ENCODE measurements at regions not wholly inside any gene's neighbourhood (a gene's known extent, or its start where the extent isn't known, plus 50 kb on each side); places are given as distances from the start of the nearest gene placed in this dataset.
"Not testable (repeated sequence)": the region's sequence is repeated elsewhere in the genome, so short reads cannot be mapped to it uniquely, and the experiment has no call there.

- DNase-seq: no peak
These were observed 97.9 kb upstream of the SOX11 start for GRCh38 chr2:5594249-5594695.

- DNase-seq: no peak
These were observed 95.3 kb upstream of the SOX11 start for GRCh38 chr2:5596868-5597267.

GRCh38 chr2:5598156-5598555, 94.0 kb upstream of the SOX11 start:
- no peak for DNase-seq

GRCh38 chr2:5609201-5609600, 83.0 kb upstream of the SOX11 start:
- no peak for DNase-seq

GRCh38 chr2:5612666-5613065, 79.5 kb upstream of the SOX11 start:
- no peak for DNase-seq

DNA sequence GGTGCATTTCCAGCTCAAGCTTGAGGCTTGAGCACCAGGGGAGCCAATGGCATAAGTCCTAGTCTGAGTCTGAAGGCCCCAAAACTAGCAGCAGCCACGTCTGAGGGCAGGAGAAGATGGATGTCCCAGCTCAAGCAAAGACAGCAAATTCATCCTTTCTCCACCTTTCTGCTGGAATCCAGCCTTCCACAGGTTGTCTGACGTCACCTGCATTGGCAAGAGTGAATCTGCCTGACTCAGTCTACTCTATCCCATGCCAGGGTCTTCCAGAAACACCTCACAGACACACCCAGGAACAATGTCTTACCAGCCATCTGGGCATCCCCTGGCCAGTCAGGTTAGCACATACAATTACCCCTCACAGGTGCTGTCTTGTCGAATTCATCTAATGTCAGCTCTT, 76.2 kb upstream of the SOX11 start:
- DNase-seq: no peak

GRCh38 chr2:5617358-5617757, 74.8 kb upstream of the SOX11 start:
- no peak for DNase-seq

- DNase-seq: no peak
These were observed 74.4 kb upstream of the SOX11 start for GRCh38 chr2:5617796-5618195.

DNA sequence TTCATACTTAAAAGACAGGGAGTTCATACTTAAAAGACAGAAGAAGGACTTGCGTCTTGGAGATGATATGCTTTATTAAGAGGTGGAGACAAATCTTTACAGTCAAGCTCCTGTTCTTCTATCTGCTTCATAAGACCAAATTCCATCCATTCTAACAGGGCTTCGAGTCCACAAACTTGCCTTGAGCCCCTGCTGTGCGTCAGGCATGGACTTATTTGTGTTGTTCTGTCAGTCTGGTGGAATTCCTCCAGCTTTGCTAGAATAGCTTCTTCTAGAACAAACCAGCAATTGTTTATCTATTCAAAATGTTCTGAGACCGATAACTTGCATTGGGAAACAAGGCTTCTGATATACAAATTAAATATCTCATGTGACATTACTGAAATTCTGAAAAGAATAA, 73.9 kb upstream of the SOX11 start:
- no peak for DNase-seq

- DNase-seq: not testable (repeated sequence)
These were observed 66.6 kb upstream of the SOX11 start for GRCh38 chr2:5625556-5626065.

DNA sequence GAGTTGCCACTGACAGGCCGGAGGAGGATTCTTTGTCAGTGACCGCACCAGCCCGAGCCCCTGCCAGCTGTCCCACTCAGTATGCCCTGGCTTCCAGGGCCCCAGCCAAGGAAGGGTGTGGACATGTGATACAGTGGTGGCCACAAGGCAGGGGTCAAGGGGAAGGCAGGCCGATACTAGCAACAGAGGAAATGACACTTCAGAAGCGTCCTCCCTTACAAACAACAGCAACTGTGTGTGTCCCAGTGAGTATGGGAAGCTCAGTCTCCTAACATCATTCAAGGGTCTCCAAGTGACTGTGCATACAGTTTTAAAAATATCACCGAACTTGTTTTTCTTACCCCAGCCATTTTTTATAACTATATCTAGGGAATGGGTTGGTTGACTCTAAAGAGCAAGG, 63.7 kb upstream of the SOX11 start:
- DNase-seq: not testable (repeated sequence)

GRCh38 chr2:5629510-5629909, 62.7 kb upstream of the SOX11 start:
- DNase-seq: not testable (repeated sequence)

GRCh38 chr2:5637051-5637450, 55.1 kb upstream of the SOX11 start:
- not testable (repeated sequence) for DNase-seq
